HCT116 (cell line): ENCODE measurements at regions not wholly inside any gene's neighbourhood (a gene's known extent, or its start where the extent isn't known, plus 50 kb on each side); places are given as distances from the start of the nearest gene placed in this dataset.

ENCODE experiments used
- ATAC-seq: fragments of 200-7000 bp; cut with Tn5 transposase; 2 replicates; pipeline ENCODE4 v1.9.1; 2020; ENCODE audit warnings: mild to moderate bottlenecking, moderate library complexity
- BruUV-seq: library from RNA; stranded (reverse); fragments of 400-500 nt; replicated peaks from 2 replicates; lab custom pipeline; 2021; lab: Mats Ljungman, UMichigan
- CTCF ChIA-PET: fragments of 300-600 bp; sonication (Branson Sonifier 250); formaldehyde crosslinking; loops from one replicate; lab custom pipeline; 2021; ENCODE audit warnings: antibody characterized with exemption; lab: Charles Lee
- POLR2A ChIA-PET: fragments of 300-600, 350-600 bp; sonication (Branson Sonifier 250); formaldehyde crosslinking; loops from one replicate; lab custom pipeline; 2021; ENCODE audit warnings: antibody characterized with exemption; lab: Charles Lee
- RAD21 ChIA-PET, 2 experiments: fragments of 300-600 bp; sonication (Branson Sonifier 250); formaldehyde crosslinking; loops; one replicate each; lab custom pipeline; 2023; ENCODE audit warnings: low total read pairs in 2 of 2; ENCODE audit not compliant: uncharacterized antibody in 2 of 2, unreplicated experiment in 2 of 2, low non-redundant PET in 1 of 2; lab: Charles Lee
- DNase-seq: peaks from one replicate; pipeline ENCODE4 v3.0.0-alpha.2; 2010; ENCODE audit warnings: low read depth, low spot score
- H2AFZ ChIP-seq: fragments of 200-600 bp; shearing (Covaris generic), sonication (generic); 2 replicates; pipeline ENCODE4 v1.6.1; 2017; ENCODE audit warnings: low read depth, mixed run types, mixed read lengths, antibody characterized with exemption, low read length; ENCODE audit not compliant: poor library complexity, severe bottlenecking
- H3K27ac ChIP-seq: 2 replicates; pipeline ENCODE4 v1.5.1; 2012; ENCODE audit warnings: low read depth, low read length
- H3K27me3 ChIP-seq: fragments of 200-600 bp; sonication (generic); 2 replicates; pipeline ENCODE4 v1.6.1; 2016; ENCODE audit warnings: mixed run types, low read length, mixed read lengths; ENCODE audit not compliant: insufficient read depth
- H3K36me3 ChIP-seq, 2 experiments: fragments of 200-500 bp in 1 of 2; fragments of 200-600 bp in 1 of 2; sonication (Bioruptor generic) in 1 of 2; sonication (generic) in 1 of 2; 2 replicates each; pipeline versions ENCODE4 v1.5.1 to v1.6.1; 2014 to 2016; ENCODE audit warnings: low read length in 2 of 2, inconsistent platforms in 1 of 2, mixed read lengths in 1 of 2, mixed run types in 1 of 2; ENCODE audit not compliant: insufficient read depth in 2 of 2, control insufficient read depth in 1 of 2
- H3K4me1 ChIP-seq, 2 experiments: fragments of 200-600 bp in 1 of 2; sonication (generic) in 1 of 2; 2 replicates each; pipeline versions ENCODE4 v1.5.1 to v1.6.1; 2012 to 2017; ENCODE audit warnings: low read length in 2 of 2, inconsistent platforms in 1 of 2, mild to moderate bottlenecking in 1 of 2, mixed read lengths in 1 of 2, mixed run types in 1 of 2, moderate library complexity in 1 of 2; ENCODE audit not compliant: insufficient read depth in 2 of 2, control insufficient read depth in 1 of 2
- H3K4me2 ChIP-seq: fragments of 200-600 bp; sonication (generic); 2 replicates; pipeline ENCODE4 v1.6.1; 2017; ENCODE audit warnings: mixed run types, low read length, mixed read lengths
- H3K4me3 ChIP-seq, 2 experiments: fragments of 200-600 bp in 1 of 2; sonication (generic) in 1 of 2; replicated peaks in 1 of 2; 2 replicates each; pipeline ENCODE4 v1.5.1; 2011 to 2016; ENCODE audit warnings: low read length in 2 of 2, control low read depth in 1 of 2, low read depth in 1 of 2, mild to moderate bottlenecking in 1 of 2, mixed read lengths in 1 of 2, mixed run types in 1 of 2
- H3K79me2 ChIP-seq: fragments of 200-600 bp; sonication (generic); 2 replicates; pipeline ENCODE4 v1.6.1; 2017; ENCODE audit warnings: mild to moderate bottlenecking, mixed run types, low read length, moderate library complexity, mixed read lengths; ENCODE audit not compliant: insufficient read depth
- H3K9ac ChIP-seq: fragments of 200-600 bp; sonication (generic); 2 replicates; pipeline ENCODE4 v1.6.1; 2016; ENCODE audit warnings: low read length, mixed read lengths
- H3K9me2 ChIP-seq: fragments of 200-600 bp; sonication (generic), shearing (Covaris generic); 2 replicates; pipeline ENCODE4 v1.6.1; 2017; ENCODE audit warnings: mixed run types, mild to moderate bottlenecking, moderate library complexity; ENCODE audit not compliant: insufficient read depth
- H3K9me3 ChIP-seq, 2 experiments: fragments of 200-500 bp in 1 of 2; fragments of 200-600 bp in 1 of 2; sonication (Bioruptor generic) in 1 of 2; sonication (generic) in 1 of 2; 2 replicates each; pipeline ENCODE4 v1.6.1; 2014 to 2017; ENCODE audit warnings: low read length in 2 of 2, mixed read lengths in 2 of 2, inconsistent platforms in 1 of 2, low read depth in 1 of 2, mild to moderate bottlenecking in 1 of 2, mixed run types in 1 of 2, moderate library complexity in 1 of 2; ENCODE audit not compliant: control insufficient read depth in 1 of 2, insufficient read depth in 1 of 2
- H4K20me1 ChIP-seq: fragments of 200-600 bp; sonication (generic), shearing (Covaris generic); 2 replicates; pipeline ENCODE4 v1.6.1; 2017; ENCODE audit warnings: mixed run types, mild to moderate bottlenecking, moderate library complexity; ENCODE audit not compliant: insufficient read depth
- CBX3 ChIP-seq: IDR thresholded peaks from 2 replicates; pipeline ENCODE4 v1.6.1; 2012; ENCODE audit warnings: low read depth
- EGR1 ChIP-seq: IDR thresholded peaks from 2 replicates; pipeline ENCODE4 v1.6.1; 2012; ENCODE audit warnings: low read depth
- EZH2phosphoT487 ChIP-seq: fragments of 200-600 bp; IDR thresholded peaks from 2 replicates; pipeline ENCODE4 v1.6.1; 2018; ENCODE audit warnings: antibody characterized with exemption, borderline replicate concordance
- POLR2A ChIP-seq: IDR thresholded peaks from 2 replicates; pipeline ENCODE4 v1.7.0; 2011; ENCODE audit warnings: borderline replicate concordance; ENCODE audit not compliant: insufficient read depth, insufficient read length; ENCODE audit errors: extremely low read depth
- SIN3A ChIP-seq: IDR thresholded peaks from 2 replicates; pipeline ENCODE4 v1.6.1; 2012; ENCODE audit warnings: low read depth
- SP1 ChIP-seq: IDR thresholded peaks from 2 replicates; pipeline ENCODE4 v1.6.1; 2012; ENCODE audit warnings: low read depth
- TCF7L2 ChIP-seq: IDR thresholded peaks from 2 replicates; pipeline ENCODE4 v1.7.0; 2011; ENCODE audit warnings: borderline replicate concordance, inconsistent platforms; ENCODE audit not compliant: insufficient read depth, insufficient read length; ENCODE audit errors: extremely low read depth
- intact Hi-C: fragments of 100-400 bp; cut with micrococcal nuclease; formaldehyde crosslinking; loops from 2 replicates; pipeline ENCODE4 v1.10.0; 2022
- TF ChIP-seq, protein P1 (sequence below): IDR thresholded peaks from 2 replicates; pipeline ENCODE4 v1.6.1; 2012; ENCODE audit warnings: low read depth
- TF ChIP-seq, protein P2 (sequence below): IDR thresholded peaks from 2 replicates; pipeline ENCODE4 v1.6.1; 2011; ENCODE audit warnings: mild to moderate bottlenecking, low read length, moderate library complexity; ENCODE audit not compliant: insufficient replicate concordance; ENCODE audit errors: extremely low read depth

DNA sequence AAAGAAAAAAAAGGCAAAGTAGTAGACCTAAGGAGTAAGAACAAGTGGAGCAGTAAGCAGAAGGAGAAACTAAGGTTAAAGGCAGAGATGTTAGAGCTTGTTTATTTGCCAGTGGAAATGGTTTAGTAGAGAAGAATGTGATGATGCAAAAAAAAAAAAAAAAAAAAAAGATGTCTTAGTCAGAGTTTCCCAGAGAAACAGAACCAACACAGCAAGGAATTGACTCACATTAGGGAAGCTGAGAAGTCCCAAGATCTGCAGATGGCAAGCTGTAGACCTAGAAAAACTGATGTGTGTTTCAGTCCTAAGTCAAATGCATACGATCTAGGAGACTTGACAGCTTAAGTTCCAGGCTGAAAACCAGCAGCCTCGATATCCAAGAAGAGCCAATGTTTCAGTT is 1548.8 kb upstream of the LRRTM1 start (continued):
- TF ChIP-seq, protein P1, sequence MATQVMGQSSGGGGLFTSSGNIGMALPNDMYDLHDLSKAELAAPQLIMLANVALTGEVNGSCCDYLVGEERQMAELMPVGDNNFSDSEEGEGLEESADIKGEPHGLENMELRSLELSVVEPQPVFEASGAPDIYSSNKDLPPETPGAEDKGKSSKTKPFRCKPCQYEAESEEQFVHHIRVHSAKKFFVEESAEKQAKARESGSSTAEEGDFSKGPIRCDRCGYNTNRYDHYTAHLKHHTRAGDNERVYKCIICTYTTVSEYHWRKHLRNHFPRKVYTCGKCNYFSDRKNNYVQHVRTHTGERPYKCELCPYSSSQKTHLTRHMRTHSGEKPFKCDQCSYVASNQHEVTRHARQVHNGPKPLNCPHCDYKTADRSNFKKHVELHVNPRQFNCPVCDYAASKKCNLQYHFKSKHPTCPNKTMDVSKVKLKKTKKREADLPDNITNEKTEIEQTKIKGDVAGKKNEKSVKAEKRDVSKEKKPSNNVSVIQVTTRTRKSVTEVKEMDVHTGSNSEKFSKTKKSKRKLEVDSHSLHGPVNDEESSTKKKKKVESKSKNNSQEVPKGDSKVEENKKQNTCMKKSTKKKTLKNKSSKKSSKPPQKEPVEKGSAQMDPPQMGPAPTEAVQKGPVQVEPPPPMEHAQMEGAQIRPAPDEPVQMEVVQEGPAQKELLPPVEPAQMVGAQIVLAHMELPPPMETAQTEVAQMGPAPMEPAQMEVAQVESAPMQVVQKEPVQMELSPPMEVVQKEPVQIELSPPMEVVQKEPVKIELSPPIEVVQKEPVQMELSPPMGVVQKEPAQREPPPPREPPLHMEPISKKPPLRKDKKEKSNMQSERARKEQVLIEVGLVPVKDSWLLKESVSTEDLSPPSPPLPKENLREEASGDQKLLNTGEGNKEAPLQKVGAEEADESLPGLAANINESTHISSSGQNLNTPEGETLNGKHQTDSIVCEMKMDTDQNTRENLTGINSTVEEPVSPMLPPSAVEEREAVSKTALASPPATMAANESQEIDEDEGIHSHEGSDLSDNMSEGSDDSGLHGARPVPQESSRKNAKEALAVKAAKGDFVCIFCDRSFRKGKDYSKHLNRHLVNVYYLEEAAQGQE = no peak
- TF ChIP-seq EGR1 (no peak), EZH2phosphoT487 (no peak), SP1 (no peak), SIN3A (no peak), TCF7L2 (no peak), POLR2A (no peak), CBX3 (no peak)
- TF ChIP-seq, protein P2, sequence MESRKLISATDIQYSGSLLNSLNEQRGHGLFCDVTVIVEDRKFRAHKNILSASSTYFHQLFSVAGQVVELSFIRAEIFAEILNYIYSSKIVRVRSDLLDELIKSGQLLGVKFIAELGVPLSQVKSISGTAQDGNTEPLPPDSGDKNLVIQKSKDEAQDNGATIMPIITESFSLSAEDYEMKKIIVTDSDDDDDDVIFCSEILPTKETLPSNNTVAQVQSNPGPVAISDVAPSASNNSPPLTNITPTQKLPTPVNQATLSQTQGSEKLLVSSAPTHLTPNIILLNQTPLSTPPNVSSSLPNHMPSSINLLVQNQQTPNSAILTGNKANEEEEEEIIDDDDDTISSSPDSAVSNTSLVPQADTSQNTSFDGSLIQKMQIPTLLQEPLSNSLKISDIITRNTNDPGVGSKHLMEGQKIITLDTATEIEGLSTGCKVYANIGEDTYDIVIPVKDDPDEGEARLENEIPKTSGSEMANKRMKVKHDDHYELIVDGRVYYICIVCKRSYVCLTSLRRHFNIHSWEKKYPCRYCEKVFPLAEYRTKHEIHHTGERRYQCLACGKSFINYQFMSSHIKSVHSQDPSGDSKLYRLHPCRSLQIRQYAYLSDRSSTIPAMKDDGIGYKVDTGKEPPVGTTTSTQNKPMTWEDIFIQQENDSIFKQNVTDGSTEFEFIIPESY = no peak

DNA sequence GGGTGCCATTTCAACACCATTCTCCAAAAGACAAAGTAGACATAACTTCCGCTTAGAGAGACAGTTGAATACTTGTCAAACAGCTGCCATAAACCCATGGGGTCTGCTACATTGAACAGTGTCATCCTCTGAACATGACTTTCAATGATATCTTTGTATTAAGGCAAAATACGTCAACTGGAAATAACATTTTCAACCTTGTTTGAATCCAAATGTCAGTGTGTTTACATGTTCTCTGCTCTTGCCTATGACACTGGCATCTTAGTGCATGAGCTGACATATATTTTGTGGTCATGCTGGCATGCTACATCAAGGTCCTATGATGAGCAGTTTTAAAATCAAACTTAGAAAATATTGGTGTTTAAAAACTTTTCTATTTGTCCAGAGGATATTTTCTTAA is 1548.1 kb upstream of the LRRTM1 start:
- intact Hi-C loops = no loop called here
- H3K79me2 ChIP-seq = no peaks in the 10 kb centered on the region
- ChIA-PET RAD21 (no interaction called here), POLR2A (no interaction called here), CTCF (no interaction called here)
- no peak overlapping the region for H3K27ac ChIP-seq
- no peaks in the 10 kb centered on the region for H3K4me1 ChIP-seq
- ATAC-seq (no peak), DNase-seq (no peak)
- no peak overlapping the region for H2AFZ ChIP-seq
- no peaks in the 10 kb centered on the region for H3K27me3 ChIP-seq
- no peaks in the 10 kb centered on the region for H3K9me3 ChIP-seq
- no peak for TF ChIP-seq POLR2A
- no TSS peak for BruUV-seq
- no peak overlapping the region for H3K4me3 ChIP-seq
- no peak overlapping the region for H3K9ac ChIP-seq
- no peak overlapping the region for H3K4me2 ChIP-seq
- H4K20me1 ChIP-seq = no peaks in the 10 kb centered on the region
- no peaks in the 10 kb centered on the region for H3K36me3 ChIP-seq
- H3K9me2 ChIP-seq = no peaks in the 10 kb centered on the region
